H1 (cell line): ENCODE measurements at regions not wholly inside any gene's neighbourhood (a gene's known extent, or its start where the extent isn't known, plus 50 kb on each side); places are given as distances from the start of the nearest gene placed in this dataset.

ENCODE experiments used
- CTCF ChIA-PET: fragments of 300-600 bp; sonication (Branson Sonifier 250); formaldehyde crosslinking; loops from one replicate; lab custom pipeline; 2021; ENCODE audit not compliant: partially characterized antibody; lab: Charles Lee
- POLR2A ChIA-PET: fragments of 300-600 bp; sonication (Branson Sonifier 250); formaldehyde crosslinking; loops from one replicate; lab custom pipeline; 2021; ENCODE audit warnings: inconsistent platforms; ENCODE audit not compliant: partially characterized antibody; lab: Charles Lee
- DNase-seq, 2 experiments: peaks; one replicate each; pipeline versions ENCODE4 v3.0.0 to v3.0.0-alpha.2; 2010 to 2022; ENCODE audit warnings: low spot score in 2 of 2, low read depth in 1 of 2, mixed read lengths in 1 of 2
- FAIRE-seq: peaks from 2 replicates; lab custom pipeline; 2011; peaks lifted over from hg19 to GRCh38; lab: Jason Lieb, UNC
- H2AFZ ChIP-seq: 2 replicates; pipeline ENCODE4 v1.8.1; 2012; ENCODE audit warnings: low read length, inconsistent platforms
- H2AK5ac ChIP-seq: 2 replicates; pipeline ENCODE4 v1.6.1; 2013; ENCODE audit warnings: low read depth, low read length
- H2BK120ac ChIP-seq: replicated peaks from 2 replicates; pipeline ENCODE3; 2013; ENCODE audit warnings: low read depth, low read length, inconsistent platforms
- H2BK12ac ChIP-seq: 2 replicates; pipeline ENCODE4 v1.6.1; 2013; ENCODE audit warnings: low read depth, low read length
- H2BK15ac ChIP-seq: 2 replicates; pipeline ENCODE4 v1.6.1; 2013; ENCODE audit warnings: low read length
- H2BK20ac ChIP-seq: 2 replicates; pipeline ENCODE4 v1.6.1; 2013; ENCODE audit warnings: low read length
- H2BK5ac ChIP-seq: 2 replicates; pipeline ENCODE4 v1.6.1; 2013; ENCODE audit warnings: low read depth, low read length
- H3K14ac ChIP-seq: 2 replicates; pipeline ENCODE4 v1.6.1; 2013; ENCODE audit warnings: inconsistent platforms; ENCODE audit not compliant: insufficient read length
- H3K18ac ChIP-seq: 2 replicates; pipeline ENCODE4 v1.6.1; 2013; ENCODE audit warnings: low read length; ENCODE audit errors: extremely low read depth
- H3K23ac ChIP-seq: 2 replicates; pipeline ENCODE4 v1.6.1; 2013; ENCODE audit warnings: inconsistent platforms; ENCODE audit not compliant: insufficient read length
- H3K23me2 ChIP-seq: 2 replicates; pipeline ENCODE4 v1.6.1; 2013; ENCODE audit warnings: low read depth, low read length
- H3K27ac ChIP-seq: 2 replicates; pipeline ENCODE4 v1.6.1; 2011; ENCODE audit warnings: low read depth, low read length, inconsistent platforms
- H3K27me3 ChIP-seq, 4 experiments: replicated peaks in 1 of 4; 1 replicate in 1 of 4; 2 replicates in 3 of 4; pipeline versions ENCODE4 v1.6.1 to v1.8.1; 2011 to 2013; ENCODE audit warnings: low read length in 3 of 4, mild to moderate bottlenecking in 3 of 4, inconsistent platforms in 2 of 4, mixed read lengths in 2 of 4, moderate library complexity in 1 of 4; ENCODE audit not compliant: control insufficient read depth in 3 of 4, insufficient read depth in 3 of 4; ENCODE audit errors: extremely low read depth in 1 of 4
- H3K36me3 ChIP-seq, 4 experiments: 2 replicates each; pipeline versions ENCODE4 v1.6.1 to v1.8.1; 2011 to 2013; ENCODE audit warnings: mild to moderate bottlenecking in 4 of 4, low read length in 3 of 4, moderate library complexity in 2 of 4, control low read depth in 1 of 4, inconsistent platforms in 1 of 4; ENCODE audit not compliant: insufficient read depth in 4 of 4, control insufficient read depth in 2 of 4
- H3K4ac ChIP-seq: replicated peaks from 2 replicates; pipeline ENCODE3; 2013; ENCODE audit warnings: low read length, low read depth, mixed read lengths, inconsistent platforms; ENCODE audit not compliant: insufficient read length
- H3K4me1 ChIP-seq, 4 experiments: replicated peaks in 1 of 4; 1 replicate in 1 of 4; 2 replicates in 3 of 4; pipeline versions ENCODE4 v1.6.1 to v1.8.1; 2011 to 2013; ENCODE audit warnings: low read length in 3 of 4, inconsistent platforms in 2 of 4, mixed read lengths in 1 of 4; ENCODE audit not compliant: insufficient read depth in 4 of 4, control insufficient read depth in 3 of 4
- H3K4me2 ChIP-seq, 2 experiments: 2 replicates each; pipeline versions ENCODE4 v1.6.1 to v1.8.1; 2011 to 2013; ENCODE audit warnings: low read depth in 2 of 2, low read length in 2 of 2, control low read depth in 1 of 2, inconsistent platforms in 1 of 2, mild to moderate bottlenecking in 1 of 2; ENCODE audit not compliant: insufficient read depth in 1 of 2
- H3K4me3 ChIP-seq, 4 experiments: fragments of 200-600, 300-600 bp in 1 of 4; sonication (generic), shearing (Covaris generic), sonication (Bioruptor Twin) in 1 of 4; 2 replicates each; pipeline versions ENCODE4 v1.5.1 to v1.8.1; 2011 to 2016; ENCODE audit warnings: low read length in 4 of 4, low read depth in 3 of 4, control low read depth in 2 of 4, inconsistent platforms in 2 of 4, mild to moderate bottlenecking in 2 of 4, mixed read lengths in 1 of 4, moderate library complexity in 1 of 4; ENCODE audit not compliant: insufficient read depth in 2 of 4; ENCODE audit errors: extremely low read depth in 1 of 4
- H3K56ac ChIP-seq: replicated peaks from 2 replicates; pipeline ENCODE3; 2013; ENCODE audit warnings: low read depth, mild to moderate bottlenecking, mixed read lengths, low read length, inconsistent platforms; ENCODE audit not compliant: insufficient read length
- H3K79me1 ChIP-seq: 2 replicates; pipeline ENCODE4 v1.6.1; 2013; ENCODE audit warnings: low read depth, low read length, control low read depth
- H3K79me2 ChIP-seq, 2 experiments: 2 replicates each; pipeline versions ENCODE4 v1.6.1 to v1.8.1; 2012 to 2013; ENCODE audit warnings: low read length in 2 of 2, mild to moderate bottlenecking in 2 of 2, inconsistent platforms in 1 of 2; ENCODE audit not compliant: insufficient read depth in 2 of 2, control insufficient read depth in 1 of 2
- H3K9ac ChIP-seq, 4 experiments: replicated peaks in 1 of 4; 1 replicate in 1 of 4; 2 replicates in 3 of 4; pipeline versions ENCODE4 v1.6.1 to v1.8.1; 2011 to 2013; ENCODE audit warnings: low read depth in 3 of 4, low read length in 3 of 4, control low read depth in 2 of 4, mild to moderate bottlenecking in 2 of 4, moderate library complexity in 2 of 4, inconsistent platforms in 1 of 4; ENCODE audit errors: extremely low read depth in 1 of 4
- H3K9me3 ChIP-seq, 2 experiments: 2 replicates each; pipeline versions ENCODE4 v1.6.1 to v1.8.1; 2012 to 2013; ENCODE audit warnings: mild to moderate bottlenecking in 2 of 2, moderate library complexity in 2 of 2, control low read depth in 1 of 2, inconsistent platforms in 1 of 2, low read depth in 1 of 2, low read length in 1 of 2, mixed read lengths in 1 of 2; ENCODE audit not compliant: insufficient read depth in 2 of 2
- H4K20me1 ChIP-seq, 2 experiments: replicated peaks in 1 of 2; 2 replicates each; pipeline versions ENCODE3 to v1.8.1; 2011 to 2013; ENCODE audit warnings: inconsistent platforms in 2 of 2, low read length in 2 of 2, mild to moderate bottlenecking in 1 of 2; ENCODE audit not compliant: insufficient read depth in 2 of 2, control insufficient read depth in 1 of 2
- H4K5ac ChIP-seq: 2 replicates; pipeline ENCODE4 v1.6.1; 2013; ENCODE audit warnings: low read length, low read depth, mixed read lengths, inconsistent platforms; ENCODE audit not compliant: insufficient read length
- H4K8ac ChIP-seq: 2 replicates; pipeline ENCODE4 v1.8.0; 2013; ENCODE audit warnings: mild to moderate bottlenecking, moderate library complexity, low read length, inconsistent platforms; ENCODE audit not compliant: insufficient read depth; ENCODE audit errors: extremely low read depth
- H4K91ac ChIP-seq: replicated peaks from 2 replicates; pipeline ENCODE3; 2013; ENCODE audit warnings: low read length, mixed read lengths, inconsistent platforms; ENCODE audit not compliant: insufficient read length
- ASH2L ChIP-seq: fragments of 200-600, 300-600 bp; sonication (generic); IDR thresholded peaks from one replicate; pipeline ENCODE4 v1.7.1; 2017; ENCODE audit warnings: low read length
- CHD1 ChIP-seq: IDR thresholded peaks from 2 replicates; pipeline ENCODE4 v1.6.1; 2012; ENCODE audit warnings: low read depth, low read length, improper control_type of control experiment
- CREB1 ChIP-seq: IDR thresholded peaks from 2 replicates; pipeline ENCODE4 v1.6.1; 2012; ENCODE audit warnings: inconsistent platforms
- CTBP2 ChIP-seq: IDR thresholded peaks from 2 replicates; pipeline ENCODE4 v1.7.0; 2011; ENCODE audit warnings: borderline replicate concordance, mild to moderate bottlenecking, moderate library complexity, mixed read lengths, low read length; ENCODE audit not compliant: insufficient read depth, insufficient read length
- EZH2 ChIP-seq: fragments of 200-600 bp; sonication (generic); IDR thresholded peaks from 2 replicates; pipeline ENCODE4 v1.7.1; 2012; ENCODE audit warnings: low read depth, mild to moderate bottlenecking, moderate library complexity, low read length, inconsistent platforms; ENCODE audit not compliant: severe bottlenecking
- GABPA ChIP-seq: IDR thresholded peaks from 2 replicates; pipeline ENCODE4 v1.6.1; 2011; ENCODE audit warnings: mild to moderate bottlenecking, low read length, moderate library complexity, borderline replicate concordance; ENCODE audit not compliant: insufficient read depth
- HDAC2 ChIP-seq, 2 experiments: fragments of 300-600 bp in 1 of 2; sonication (generic) in 1 of 2; IDR thresholded peaks; 2 replicates each; pipeline ENCODE4 v1.6.1; 2011 to 2012; ENCODE audit warnings: low read depth in 2 of 2, low read length in 2 of 2, mild to moderate bottlenecking in 2 of 2, moderate library complexity in 2 of 2, borderline replicate concordance in 1 of 2, inconsistent platforms in 1 of 2
- MAFK ChIP-seq: IDR thresholded peaks from 2 replicates; pipeline ENCODE4 v1.6.1; 2012; ENCODE audit warnings: low read depth, mild to moderate bottlenecking, improper control_type of control experiment, low read length
- MAX ChIP-seq: IDR thresholded peaks from 2 replicates; pipeline ENCODE4 v1.6.1; 2012; ENCODE audit warnings: inconsistent platforms
- RFX5 ChIP-seq: IDR thresholded peaks from 2 replicates; pipeline ENCODE4 v1.6.1; 2011; ENCODE audit warnings: low read depth, low read length, improper control_type of control experiment, borderline replicate concordance
- SIRT6 ChIP-seq: IDR thresholded peaks from one replicate; pipeline ENCODE4 v1.7.1; 2012; ENCODE audit warnings: low read length, inconsistent platforms
- SP1 ChIP-seq: IDR thresholded peaks from 2 replicates; pipeline ENCODE4 v1.6.1; 2011; ENCODE audit warnings: low read depth, low read length
- SP4 ChIP-seq: IDR thresholded peaks from 2 replicates; pipeline ENCODE4 v1.6.1; 2012; ENCODE audit warnings: low read length, inconsistent platforms
- SRF ChIP-seq: IDR thresholded peaks from 2 replicates; pipeline ENCODE4 v1.6.1; 2011; ENCODE audit warnings: mild to moderate bottlenecking, low read depth, low read length, moderate library complexity
- TEAD4 ChIP-seq: IDR thresholded peaks from 2 replicates; pipeline ENCODE4 v1.6.1; 2012; ENCODE audit warnings: low read depth, low read length, inconsistent platforms, mixed read lengths
- WGBS, 2 experiments: shearing (Covaris generic) in 1 of 2; methylation state at CpG; one replicate each; pipeline versions ENCODE4 v1.1.6 to v1.1.7; 2013 to 2015; ENCODE audit warnings: low lambda C conversion rate in 2 of 2, mixed read lengths in 2 of 2, inconsistent platforms in 1 of 2, low coverage in 1 of 2, missing lambda C conversion rate in 1 of 2; ENCODE audit not compliant: insufficient replicate concordance in 2 of 2, insufficient coverage in 1 of 2, insufficient read length in 1 of 2; ENCODE audit errors: extremely low coverage in 1 of 2, missing lambda C conversion rate in 1 of 2; 5-methylcytosine and 5-hydroxymethylcytosine counted together

- Histone ChIP-seq H3K56ac (no peak overlapping the region), H3K18ac (no peak overlapping the region), H2BK20ac (no peak overlapping the region), H3K4ac (no peak overlapping the region), H3K27me3 (no peaks in the 10 kb centered on the region), H3K14ac (no peak overlapping the region), H3K9ac (no peak overlapping the region), H3K23ac (no peak overlapping the region), H2BK5ac (no peak overlapping the region), H4K91ac (no peak overlapping the region), H3K36me3 (no peaks in the 10 kb centered on the region), H3K23me2 (no peaks in the 10 kb centered on the region; the same call in 1 of the 2 replicates), H3K4me2 (no peak overlapping the region), H2BK15ac (no peak overlapping the region), H2AFZ (no peak overlapping the region), H3K79me2 (no peaks in the 10 kb centered on the region), H4K20me1 (no peaks in the 10 kb centered on the region), H3K27ac (no peak overlapping the region), H4K8ac (no peak overlapping the region), H4K5ac (no peak overlapping the region), H2AK5ac (no peak overlapping the region), H3K79me1 (no peaks in the 10 kb centered on the region), H3K9me3 (no peaks in the 10 kb centered on the region), H3K4me3 (no peak overlapping the region), H2BK12ac (no peak overlapping the region), H3K4me1 (no peaks in the 10 kb centered on the region), H2BK120ac (no peak overlapping the region)
- ChIA-PET POLR2A (no interaction called here), CTCF (interaction anchor here (1.0 kb wide), 1 partner anchor 120 kb away, joined by 3 read pairs; no protein-coding TSS in a partner anchor)
- FAIRE-seq (no peak), DNase-seq (no peak)
- 85% methylated on average over 5 of the region's 5 CpGs; no CpG with 5 or more reads in 1 of the 2 experiments for WGBS, 2 experiments
- TF ChIP-seq HDAC2 (IDR thresholded peaks at IDR 0.05; ENCODE audit: borderline replicate concordance in 1 of 2, low read depth in 2 of 2, low read length in 2 of 2) (no peak), ASH2L (no peak), CHD1 (no peak), SP4 (no peak), GABPA (no peak), SRF (no peak), EZH2 (no peak), TEAD4 (no peak), RFX5 (no peak), CTBP2 (no peak), SP1 (no peak), SIRT6 (no peak), MAX (no peak), MAFK (no peak), CREB1 (no peak)
Observed at GRCh38 chr16:64864232-64864809, 257.5 kb downstream of the CDH11 start.
